HUDEP-2 (cell line): ENCODE measurements at regions not wholly inside any gene's neighbourhood (a gene's known extent, or its start where the extent isn't known, plus 50 kb on each side); places are given as distances from the start of the nearest gene placed in this dataset.

Experiments
- DNase-seq, 76 experiments: peaks; one replicate each; lab custom pipeline; 2025; ENCODE audit not compliant: unreplicated experiment in 76 of 76; lab: John Stamatoyannopoulos, UW

GRCh38 chr18:61047794-61048193 is 285.4 kb upstream of the CDH20 start:
- DNase-seq = no peak

- no peak for DNase-seq
These were observed 275.8 kb upstream of the CDH20 start for GRCh38 chr18:61057443-61057842.

- DNase-seq = no peak
These were observed 271.0 kb upstream of the CDH20 start for GRCh38 chr18:61062258-61062657.

- DNase-seq = no peak
These were observed 268.3 kb upstream of the CDH20 start for GRCh38 chr18:61064911-61065310.

- no peak for DNase-seq
These were observed 256.2 kb upstream of the CDH20 start for GRCh38 chr18:61076986-61077385.

GRCh38 chr18:61079714-61080113 is 253.5 kb upstream of the CDH20 start:
- DNase-seq = no peak

GRCh38 chr18:61080954-61081528 is 252.2 kb upstream of the CDH20 start:
- no peak for DNase-seq

- DNase-seq = no peak
These were observed 250.1 kb upstream of the CDH20 start for GRCh38 chr18:61082976-61083630.

GRCh38 chr18:61085036-61085435 is 248.2 kb upstream of the CDH20 start:
- DNase-seq = no peak

GRCh38 chr18:61085761-61086160 is 247.5 kb upstream of the CDH20 start:
- DNase-seq = no peak

- DNase-seq = no peak
These were observed 246.6 kb upstream of the CDH20 start for GRCh38 chr18:61086657-61087056.

GRCh38 chr18:61091379-61091778 is 241.9 kb upstream of the CDH20 start:
- no peak for DNase-seq

GRCh38 chr18:61093965-61094364 is 239.3 kb upstream of the CDH20 start:
- no peak for DNase-seq

GRCh38 chr18:61096226-61096625 is 237.0 kb upstream of the CDH20 start:
- DNase-seq = no peak

GRCh38 chr18:61107113-61107512 is 226.1 kb upstream of the CDH20 start:
- no peak for DNase-seq

GRCh38 chr18:61108706-61109105 is 224.5 kb upstream of the CDH20 start:
- no peak for DNase-seq

- no peak for DNase-seq
These were observed 209.9 kb upstream of the CDH20 start for GRCh38 chr18:61123309-61123708.

- DNase-seq = no peak
These were observed 205.3 kb upstream of the CDH20 start for GRCh38 chr18:61127714-61128467.

GRCh38 chr18:61129001-61129400 is 204.2 kb upstream of the CDH20 start:
- DNase-seq = no peak

- no peak for DNase-seq
These were observed 201.2 kb upstream of the CDH20 start for GRCh38 chr18:61132031-61132430.

GRCh38 chr18:61133783-61134182 is 199.4 kb upstream of the CDH20 start:
- DNase-seq = no peak

- no peak for DNase-seq
These were observed 196.4 kb upstream of the CDH20 start for GRCh38 chr18:61136711-61137251.
